ENCODE measurements at regions not wholly inside any gene's neighbourhood (a gene's known extent, or its start where the extent isn't known, plus 50 kb on each side); places are given as distances from the start of the nearest gene placed in this dataset.

DNA sequence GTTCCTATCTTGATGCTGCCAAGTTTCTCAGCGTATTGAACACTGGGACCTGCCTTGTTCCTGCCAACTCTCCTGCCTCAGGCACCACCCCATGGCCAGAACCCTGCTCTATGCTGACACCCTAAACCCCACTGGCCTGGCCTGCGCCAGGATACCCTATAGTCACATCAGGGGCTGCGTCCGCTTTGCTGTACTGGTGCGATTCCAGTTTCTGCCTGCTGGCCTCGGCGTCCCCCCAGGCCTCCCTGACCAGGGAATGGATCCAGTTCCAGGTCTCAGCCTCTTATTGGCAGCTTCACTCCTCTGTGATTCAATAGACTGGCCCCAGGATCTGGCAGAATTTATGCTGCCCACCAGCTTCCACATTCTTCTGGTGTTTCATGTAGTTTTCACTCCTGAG is 55.0 kb downstream of the GPR6 start:
- no peak for DNase-seq

DNA sequence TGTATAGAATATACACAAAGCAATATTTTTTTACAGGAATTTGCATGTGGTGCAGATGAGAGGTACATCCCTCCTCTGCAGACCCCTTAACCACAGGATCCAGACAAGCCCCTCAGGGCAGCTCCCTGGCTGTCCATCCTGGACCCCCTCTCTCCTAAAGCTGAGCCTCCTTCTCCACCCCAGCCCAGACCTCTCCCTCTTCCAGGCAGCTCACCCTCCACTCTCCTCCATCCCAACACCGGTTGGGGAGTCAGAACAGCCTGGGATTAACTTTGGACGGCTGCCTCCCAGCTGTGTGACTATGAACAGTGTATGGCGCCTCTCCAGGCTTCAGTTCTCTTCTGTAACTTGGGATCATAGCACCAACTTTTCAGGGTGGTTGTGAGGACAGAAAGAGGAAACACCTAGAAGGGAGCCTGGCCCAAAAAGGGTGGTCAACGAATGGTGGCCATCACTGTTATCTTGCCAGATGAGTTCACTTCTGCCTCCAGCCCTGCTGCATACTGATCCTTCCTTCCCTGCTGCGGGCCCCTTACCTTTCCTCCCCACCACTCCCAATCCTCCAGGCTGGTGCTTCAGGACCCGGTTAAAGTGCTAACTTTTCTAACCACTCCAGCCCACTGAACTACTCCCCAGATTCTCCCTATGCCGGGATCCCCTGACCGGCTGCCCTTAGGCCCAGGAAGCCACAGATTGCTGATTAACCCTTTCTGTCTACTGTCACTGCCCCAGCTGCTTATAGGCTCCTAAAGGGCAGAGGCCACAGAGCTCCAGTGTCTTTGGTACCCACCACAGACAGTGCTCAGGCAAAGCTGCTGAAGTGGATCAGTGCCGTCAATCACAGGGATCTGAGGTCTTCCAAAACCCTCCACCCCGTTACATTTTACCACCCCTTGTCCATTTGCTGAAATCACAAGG is 55.9 kb downstream of the GPR6 start:
- no peak for DNase-seq

DNA sequence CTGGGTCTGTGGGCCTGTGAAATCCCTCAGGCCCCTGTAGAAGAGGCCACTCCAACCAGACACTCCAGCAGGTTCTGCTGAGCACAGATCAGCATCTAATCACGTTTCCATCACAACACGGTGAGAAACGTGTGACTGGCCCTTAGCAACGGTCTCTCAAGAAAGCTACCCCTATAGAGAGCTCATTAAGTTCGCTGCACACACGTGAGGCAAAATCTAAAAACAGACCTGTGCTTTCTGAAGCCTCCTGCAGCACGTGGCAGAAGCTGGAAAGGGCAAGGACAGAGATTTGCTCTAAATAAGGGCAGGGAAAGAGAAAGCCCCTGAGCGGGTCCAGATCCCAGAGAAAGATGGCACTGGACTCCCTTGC is 56.5 kb downstream of the GPR6 start:
- DNase-seq: no peak

DNA sequence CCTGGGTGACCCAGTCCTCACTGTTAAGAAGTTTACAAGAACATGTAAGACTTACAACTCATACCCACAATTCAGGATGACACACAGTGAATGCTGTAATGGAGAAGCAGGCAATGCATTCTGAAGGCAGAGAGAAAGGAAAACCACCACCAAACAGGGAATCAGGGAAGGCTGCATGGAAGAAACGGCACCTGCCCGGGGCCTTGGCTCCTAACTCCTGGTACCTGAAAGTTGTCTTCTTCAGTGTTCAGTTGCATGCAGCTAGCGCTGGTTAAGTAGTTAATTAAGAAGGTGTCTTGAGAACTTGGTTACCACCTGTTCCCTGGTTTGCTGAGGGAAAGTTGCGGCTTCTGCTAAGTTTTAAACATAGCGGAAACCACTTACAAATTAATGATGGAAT is 57.2 kb downstream of the GPR6 start:
- no peak for DNase-seq

DNA sequence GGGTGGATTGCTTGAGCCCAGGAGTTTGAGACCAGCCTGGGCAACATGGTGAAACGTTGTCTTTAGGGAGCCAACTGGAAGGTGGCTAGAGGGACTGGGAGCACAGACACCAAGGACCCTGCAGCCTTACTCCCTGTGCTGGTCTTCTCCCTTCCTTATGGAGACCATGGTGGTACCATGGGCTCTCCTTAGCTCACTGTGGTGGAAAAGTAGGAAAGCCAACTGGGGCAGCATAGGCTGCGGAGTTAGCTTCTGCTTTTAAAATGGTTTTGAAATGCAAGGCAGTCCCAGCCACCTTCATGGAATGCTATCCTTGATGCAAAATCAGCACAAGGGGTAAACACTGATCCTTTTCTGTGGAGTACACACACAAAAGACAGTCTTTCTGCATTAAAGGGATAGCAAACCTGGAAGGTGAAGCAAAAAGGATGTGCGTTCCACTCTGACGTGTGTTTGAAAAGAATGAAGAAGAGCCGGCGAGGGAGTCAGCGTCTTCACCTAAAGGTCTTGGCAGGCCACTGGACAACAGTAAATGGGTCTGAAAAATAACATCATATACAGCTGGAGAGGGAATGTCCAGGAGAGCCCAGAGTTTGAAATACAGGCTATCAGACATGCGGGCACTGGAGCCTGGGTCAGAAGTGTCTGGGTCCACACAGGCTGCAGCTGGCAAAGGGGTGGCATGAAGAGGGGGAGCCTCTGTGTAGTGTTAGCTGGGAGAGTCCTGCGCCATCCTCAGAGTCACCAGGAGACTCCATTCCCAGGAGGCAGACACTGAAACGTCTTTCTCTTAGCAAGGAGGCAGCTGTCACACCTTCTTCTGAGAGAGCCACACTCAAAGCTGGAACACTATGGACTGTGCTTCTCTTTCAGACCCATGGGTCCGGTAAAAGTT is 58.5 kb downstream of the GPR6 start:
- DNase-seq: no peak

DNA sequence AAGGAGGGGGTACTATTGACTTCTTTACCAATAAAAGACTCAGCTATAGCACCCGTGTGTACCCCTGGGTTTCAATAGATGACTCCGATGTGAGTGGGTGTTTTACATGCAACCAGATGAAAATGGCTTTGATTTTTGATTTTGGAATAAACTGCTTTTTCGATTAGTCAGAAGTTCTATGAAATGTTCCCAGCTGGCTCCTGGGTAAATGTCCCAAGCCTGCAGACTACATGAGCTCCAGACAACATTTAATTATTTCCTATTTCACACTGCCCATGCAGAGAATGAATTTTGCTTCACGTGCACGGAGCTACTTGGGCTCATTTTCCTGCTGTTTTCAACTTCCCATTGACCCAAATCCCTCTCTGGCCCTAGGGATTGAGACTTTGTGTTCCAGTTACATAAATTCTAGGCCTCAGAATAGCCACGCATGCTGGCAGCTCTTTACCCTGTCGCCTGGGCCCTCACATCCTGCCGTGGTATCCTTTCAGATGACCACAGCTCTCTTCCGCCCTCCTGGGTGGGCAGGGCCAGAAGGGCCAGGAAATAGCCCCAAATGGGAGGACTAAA is 59.7 kb downstream of the GPR6 start:
- no peak for DNase-seq

DNA sequence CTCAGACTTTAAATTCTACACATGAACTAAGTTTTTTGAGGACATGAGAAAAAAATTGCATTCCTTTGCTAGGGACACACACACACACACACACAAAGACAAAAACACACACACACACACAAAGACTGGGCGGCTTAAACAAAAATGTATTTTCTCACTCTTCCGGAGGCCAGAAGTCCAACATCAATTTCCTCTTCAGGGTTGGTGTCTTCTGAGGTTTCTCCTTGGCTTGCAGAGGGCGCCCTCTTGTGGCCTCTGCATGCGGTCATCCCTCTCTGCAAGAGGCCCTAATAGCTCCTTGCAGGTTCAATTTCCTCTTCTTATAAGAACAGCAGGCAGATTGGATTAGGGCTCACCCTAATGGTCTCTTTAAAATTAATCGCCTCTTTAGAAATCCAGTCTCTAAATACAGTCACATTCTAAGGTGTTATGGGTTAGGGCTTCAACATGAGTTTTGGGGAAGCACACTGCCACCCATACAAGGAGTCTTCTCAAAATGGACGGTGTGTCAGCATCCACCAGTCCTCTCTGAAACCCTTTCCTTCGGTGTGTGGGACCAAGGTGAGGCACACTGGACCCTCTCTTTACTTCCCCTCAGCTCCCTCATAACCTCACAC is 61.4 kb downstream of the GPR6 start:
- peak; percentile 84 for DNase-seq

DNA sequence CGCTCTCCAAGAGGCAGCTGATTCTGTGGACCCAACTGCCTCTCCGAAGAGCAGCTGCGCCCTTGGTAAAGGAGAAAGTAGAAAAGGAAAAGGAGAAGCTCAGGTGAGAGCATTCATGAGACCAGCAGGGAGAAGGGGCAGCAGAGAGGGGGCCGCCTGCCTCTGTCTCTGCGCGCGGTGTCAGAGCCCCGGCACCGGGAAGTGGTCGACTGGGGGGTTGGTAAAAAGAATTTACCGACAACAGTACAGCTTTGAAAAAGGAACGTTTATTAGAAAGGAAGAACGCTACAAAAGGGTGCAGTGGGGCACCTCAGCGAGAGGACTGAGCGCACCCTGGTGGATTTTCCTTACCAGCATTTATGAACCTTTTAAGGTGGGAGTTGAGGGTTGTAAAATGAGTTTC is 61.9 kb downstream of the GPR6 start:
- DNase-seq: peak; percentile 18

DNA sequence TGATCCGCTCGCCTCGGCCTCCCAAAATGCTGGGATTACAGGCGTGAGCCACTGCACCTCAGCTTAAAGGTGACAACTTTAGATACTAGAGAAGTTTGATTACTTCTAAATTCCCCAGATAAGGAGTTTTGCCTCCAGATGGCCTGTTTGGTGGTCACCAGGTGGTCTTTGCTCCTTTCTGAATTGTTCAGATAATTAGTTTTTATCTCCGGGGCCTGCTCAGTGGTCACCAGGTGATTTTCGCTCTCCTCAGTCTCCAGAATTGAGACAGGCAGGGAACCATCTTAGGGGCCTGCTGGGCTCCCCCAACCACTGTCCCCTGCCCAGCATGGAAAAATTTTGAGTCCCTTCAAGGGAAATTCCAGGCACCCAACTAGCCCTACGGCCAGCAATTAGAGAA is 62.6 kb downstream of the GPR6 start:
- DNase-seq: no peak

DNA sequence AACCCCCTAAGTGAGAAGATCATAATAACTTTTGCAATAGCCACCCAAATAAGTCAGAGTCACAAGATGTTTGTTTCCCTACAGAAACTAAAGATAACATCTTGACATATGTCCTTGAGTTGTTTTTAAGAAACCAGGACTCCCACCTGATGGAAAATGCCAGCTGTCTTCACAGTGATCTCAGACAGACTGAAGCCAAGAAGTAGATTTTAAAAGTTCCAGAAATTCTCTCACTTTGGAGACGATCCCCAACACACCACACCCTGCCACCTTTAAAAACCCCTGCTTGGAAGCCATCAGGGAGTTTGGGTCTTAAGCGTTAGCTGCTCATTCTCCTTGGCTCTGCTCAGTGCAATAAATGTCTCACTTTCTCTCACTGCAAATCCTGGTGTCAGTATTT is 63.0 kb downstream of the GPR6 start:
- DNase-seq: no peak

DNA sequence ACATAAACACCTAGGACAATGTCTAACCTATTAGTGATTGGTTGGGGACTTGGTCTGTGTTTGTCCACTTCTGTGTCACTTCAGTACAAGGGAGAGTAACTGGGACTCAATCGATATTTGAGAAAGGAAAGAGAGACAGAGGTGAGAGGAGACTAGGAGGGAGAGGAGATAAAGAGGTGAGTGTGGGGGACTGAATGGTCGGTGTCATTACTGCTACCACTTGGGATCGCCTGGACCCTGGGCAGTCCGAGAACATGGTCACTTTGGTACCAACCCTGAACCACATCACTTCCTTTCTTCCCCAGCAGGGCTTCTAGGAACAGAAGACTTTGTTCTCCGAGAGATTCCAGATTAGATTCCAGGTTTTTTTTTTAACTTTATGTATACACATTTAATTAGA is 63.7 kb downstream of the GPR6 start:
- no peak for DNase-seq

DNA sequence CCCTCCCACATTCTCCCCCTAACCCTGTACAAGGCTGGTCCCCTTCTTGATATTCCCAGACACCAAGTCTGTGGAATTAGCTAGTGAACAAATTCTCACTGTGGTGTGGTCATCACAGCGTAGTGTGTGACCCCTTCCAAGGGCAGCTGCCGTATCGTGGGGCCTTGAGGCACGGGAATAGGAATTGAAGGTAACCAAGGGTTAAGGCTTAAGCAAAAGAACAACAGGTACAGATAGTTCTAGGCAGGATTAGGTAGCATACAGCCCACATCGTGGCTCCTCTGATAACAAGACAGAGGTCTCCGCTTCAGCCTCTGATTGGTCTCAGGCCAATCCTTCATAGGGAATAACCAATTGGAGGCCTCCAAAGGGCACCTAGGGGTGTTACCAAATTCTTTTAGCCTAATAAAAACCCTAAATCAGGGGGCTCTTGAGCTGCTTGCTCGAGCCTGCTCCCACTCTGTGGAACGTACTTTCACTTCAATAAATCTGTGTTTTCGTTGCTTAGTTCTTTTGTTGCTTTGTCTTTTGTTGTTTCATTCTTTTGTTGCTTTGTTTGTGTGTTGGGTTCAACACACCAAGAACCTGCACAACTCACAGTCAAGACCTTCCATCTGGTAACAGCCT is 64.7 kb downstream of the GPR6 start:
- no peak for DNase-seq

DNA sequence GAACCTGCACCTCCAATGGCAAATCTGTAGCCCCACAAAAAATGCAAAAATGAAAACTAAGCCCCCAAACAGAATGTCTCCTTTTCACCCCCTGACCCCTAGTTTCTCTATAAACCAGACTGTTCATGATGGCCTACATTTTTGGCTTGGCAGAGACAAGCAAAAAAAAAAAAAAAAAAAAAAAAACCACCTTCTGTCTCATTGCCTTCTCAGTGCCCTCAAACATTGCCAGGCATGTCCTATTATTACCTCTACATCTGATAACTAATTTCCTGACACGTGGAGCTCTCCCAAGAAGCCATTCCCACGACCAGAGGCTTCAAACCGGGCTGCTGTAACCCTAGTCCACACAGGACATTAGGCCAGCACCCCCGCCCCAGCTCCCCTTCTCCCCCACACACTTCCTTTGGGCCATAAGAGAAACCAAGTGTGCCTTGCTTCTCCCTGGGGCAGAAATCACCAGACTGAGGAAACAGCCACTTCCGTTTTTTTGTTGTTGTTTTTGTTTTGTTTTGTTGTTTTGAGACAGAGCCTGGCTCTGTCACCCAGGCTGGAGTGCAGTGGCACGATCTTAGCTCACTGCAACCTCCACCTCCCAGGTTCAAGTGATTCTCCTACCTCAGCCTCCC is 65.4 kb downstream of the GPR6 start:
- no peak for DNase-seq

DNA sequence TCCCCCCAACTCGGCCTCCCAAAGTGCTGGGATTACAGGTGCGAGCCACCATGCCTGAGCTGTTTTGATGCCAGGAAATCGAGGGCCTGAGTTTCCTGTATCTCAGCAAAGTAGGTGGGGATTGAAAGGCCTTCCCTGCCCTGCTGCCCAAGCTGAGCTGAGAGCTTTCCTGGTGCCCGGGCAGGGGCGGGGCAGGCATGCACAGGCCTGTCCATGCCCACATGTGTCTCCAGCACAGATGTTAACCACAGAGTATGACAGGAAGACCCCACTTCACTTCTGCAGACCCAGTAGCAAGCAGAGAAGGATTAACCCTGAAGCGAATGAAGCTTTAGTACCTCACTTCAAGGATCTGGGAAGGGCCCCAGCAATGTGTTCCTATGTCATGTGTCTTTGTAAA is 66.0 kb downstream of the GPR6 start:
- DNase-seq: no peak

DNA sequence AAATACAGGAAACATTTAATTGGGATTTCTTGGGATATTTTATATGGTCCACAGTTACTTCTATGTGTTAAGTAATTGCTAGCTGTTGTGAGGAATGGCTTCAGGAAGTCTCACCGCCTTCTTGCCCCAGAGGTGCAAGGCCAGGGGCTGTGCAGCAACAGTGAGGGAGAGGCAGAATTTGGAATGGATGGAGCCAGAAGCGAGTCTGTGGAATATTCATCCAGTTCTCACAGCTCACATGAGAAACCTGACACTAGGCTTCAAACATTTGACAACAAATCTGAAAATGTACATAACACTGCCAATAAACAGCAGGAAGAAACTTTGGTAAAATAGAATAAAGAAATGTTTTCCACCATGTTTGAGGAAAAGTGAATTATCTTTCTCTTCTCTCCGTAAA is 66.5 kb downstream of the GPR6 start:
- DNase-seq: no peak

DNA sequence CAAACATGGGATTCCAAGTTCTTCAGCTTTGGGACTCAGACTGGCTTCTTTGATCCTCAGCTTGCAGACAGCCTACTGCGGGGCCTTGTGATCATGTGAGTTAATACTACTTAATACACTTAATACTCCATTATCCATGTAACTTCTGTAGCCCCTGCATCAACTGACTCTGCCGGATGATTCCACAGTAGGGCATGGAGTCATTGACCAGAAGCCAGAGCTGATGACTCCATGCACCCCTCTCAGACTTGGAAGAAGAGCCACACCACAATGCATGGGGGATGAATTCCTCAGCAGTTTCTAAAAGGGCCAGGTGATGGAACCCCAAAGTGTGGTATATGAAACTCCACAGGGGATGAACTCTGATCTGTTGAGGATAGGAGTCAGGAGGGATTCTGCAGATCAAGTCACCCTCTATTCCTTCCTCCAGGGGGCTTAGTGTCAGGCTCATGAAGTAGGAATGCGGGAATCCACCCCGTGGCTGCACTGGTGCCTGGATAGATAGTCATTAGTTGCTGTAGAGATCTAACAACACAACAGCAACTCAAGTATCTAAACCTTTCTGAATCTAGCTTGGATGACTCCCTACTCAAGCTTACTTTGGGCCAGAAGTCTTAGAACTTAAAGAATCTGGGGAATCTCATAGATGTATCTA is 70.2 kb downstream of the GPR6 start:
- DNase-seq: no peak

DNA sequence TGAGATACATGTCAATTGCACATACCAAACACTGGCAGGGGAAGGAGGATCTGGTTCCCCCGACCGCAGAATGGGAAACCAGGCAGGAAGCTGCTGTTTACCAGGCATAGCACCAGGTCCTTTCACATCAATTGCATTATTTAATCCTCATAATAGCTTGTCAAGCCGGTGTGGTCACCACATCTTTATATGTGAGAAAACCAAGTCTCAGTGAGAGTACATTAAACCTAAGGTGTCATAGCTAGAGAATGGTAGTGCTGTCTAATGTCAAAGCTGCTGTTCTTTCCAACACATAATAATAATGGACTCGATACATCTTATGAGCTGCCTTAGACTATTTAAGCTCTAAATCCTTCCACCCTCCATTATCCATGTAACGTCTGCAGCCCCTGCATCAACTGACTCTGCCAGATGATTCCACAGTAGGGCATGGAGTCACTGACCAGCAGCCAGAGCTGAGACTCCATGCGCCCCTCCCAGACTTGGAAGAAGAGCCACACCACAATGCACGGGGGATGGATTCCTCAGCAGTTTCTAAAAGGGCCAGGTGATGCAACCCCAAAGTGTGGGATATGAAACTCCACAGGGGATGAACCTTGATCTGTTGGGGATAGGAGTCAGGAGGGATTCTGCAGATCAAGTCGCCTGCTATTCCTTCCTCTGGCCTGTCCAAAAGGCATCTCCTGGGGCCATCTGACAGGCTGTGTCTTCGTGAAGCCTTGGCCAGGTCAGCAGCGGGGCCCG is 71.8 kb downstream of the GPR6 start:
- no peak for DNase-seq
